ENCODE measurements at regions not wholly inside any gene's neighbourhood (a gene's known extent, or its start where the extent isn't known, plus 50 kb on each side); places are given as distances from the start of the nearest gene placed in this dataset.

GRCh38 chr9:742104-742503, 99.4 kb upstream of the DMRT1 start:
- H3K4me3 ChIP-seq (ENCODE audit: low read depth, low read length) = no peak overlapping the region
- no peak for TF ChIP-seq CTCF (IDR thresholded peaks at IDR 0.05; ENCODE audit: low read depth, low read length)

DNA sequence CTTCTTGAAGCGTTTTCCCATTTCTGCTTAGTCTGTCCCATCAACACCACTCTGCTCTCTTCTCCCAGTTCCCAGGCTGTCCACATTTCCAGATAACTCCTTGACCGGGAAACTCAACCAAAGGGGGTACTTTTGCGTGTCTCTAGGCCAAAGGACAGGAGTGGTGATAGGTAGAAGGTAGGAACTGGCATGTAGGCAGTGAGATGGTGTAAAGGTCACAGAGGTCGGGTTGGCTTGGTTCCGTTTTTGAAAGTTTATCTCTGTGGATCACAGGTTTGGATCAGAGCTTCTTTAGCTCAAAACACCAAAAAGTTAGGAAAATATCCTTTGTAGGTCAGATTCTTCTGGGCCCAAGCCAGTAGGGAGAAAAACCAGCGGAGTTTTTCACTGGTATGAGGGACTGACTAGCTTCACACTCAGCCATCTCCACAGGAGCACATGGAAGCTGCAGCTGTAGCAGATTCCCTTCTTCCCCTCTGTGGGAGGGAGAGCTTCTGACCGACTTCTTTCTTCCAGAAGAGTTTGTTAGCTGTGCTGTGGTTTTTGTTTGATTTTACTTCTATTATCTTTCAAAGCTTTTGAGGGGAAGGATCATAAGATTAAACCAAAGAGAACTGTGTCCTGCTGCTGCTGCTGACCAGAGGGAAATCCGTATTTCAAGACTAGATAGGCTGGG, 98.4 kb upstream of the DMRT1 start:
- no peak overlapping the region for H3K4me3 ChIP-seq (ENCODE audit: low read depth, low read length)
- TF ChIP-seq CTCF (IDR thresholded peaks at IDR 0.05; ENCODE audit: low read depth, low read length) = no peak

- H3K4me3 ChIP-seq (ENCODE audit: low read depth, low read length) = no peak overlapping the region
- no peak for TF ChIP-seq CTCF (IDR thresholded peaks at IDR 0.05; ENCODE audit: low read depth, low read length)
These were observed 97.3 kb upstream of the DMRT1 start for GRCh38 chr9:744046-744712.

- no peak for TF ChIP-seq CTCF (IDR thresholded peaks at IDR 0.05; ENCODE audit: low read depth, low read length)
- no peak overlapping the region for H3K4me3 ChIP-seq (ENCODE audit: low read depth, low read length)
These were observed 96.6 kb upstream of the DMRT1 start for GRCh38 chr9:744790-745484.

GRCh38 chr9:745761-746380, 95.6 kb upstream of the DMRT1 start:
- no peak for TF ChIP-seq CTCF (IDR thresholded peaks at IDR 0.05; ENCODE audit: low read depth, low read length)
- H3K4me3 ChIP-seq (ENCODE audit: low read depth, low read length) = no peak overlapping the region

DNA sequence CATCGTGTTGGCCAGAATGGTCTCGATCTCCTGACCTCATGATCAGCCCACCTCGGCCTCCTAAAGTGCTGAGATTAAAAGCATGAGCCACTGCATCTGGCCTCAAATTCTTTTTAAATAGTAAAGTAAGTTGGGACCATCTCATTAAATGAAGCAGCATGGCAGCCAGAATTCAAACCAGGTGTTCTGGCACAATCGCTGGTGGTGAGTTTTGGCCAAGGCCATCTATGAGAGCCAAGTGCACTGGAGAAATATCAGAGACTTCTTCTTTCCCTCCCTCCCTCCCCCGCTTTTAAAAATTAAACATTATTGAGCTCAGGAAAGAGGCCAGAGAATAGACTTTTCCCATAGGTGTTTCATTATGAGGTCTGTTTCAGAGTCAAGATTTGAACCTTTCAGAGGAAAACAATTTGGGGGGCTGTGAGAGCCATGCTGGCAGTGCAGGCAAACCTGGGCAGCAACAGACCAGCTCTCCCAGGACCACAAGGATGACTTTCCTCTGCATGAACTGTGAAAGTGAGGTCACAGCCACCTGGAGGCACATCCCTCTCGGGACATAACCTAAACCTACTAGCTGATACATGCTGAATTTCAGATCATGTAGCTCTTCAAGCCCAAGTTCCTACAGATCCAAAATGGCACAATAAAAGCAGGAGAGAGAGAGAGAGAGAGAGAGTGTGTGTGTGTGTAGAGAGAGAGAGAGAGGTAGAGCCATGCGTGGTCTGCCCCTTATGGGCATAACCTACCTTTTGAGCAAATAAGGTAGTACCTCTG, 94.6 kb upstream of the DMRT1 start:
- TF ChIP-seq CTCF (IDR thresholded peaks at IDR 0.05; ENCODE audit: low read depth, low read length) = no peak
- H3K4me3 ChIP-seq (ENCODE audit: low read depth, low read length) = no peak overlapping the region
